ENCODE measurements at regions not wholly inside any gene's neighbourhood (a gene's known extent, or its start where the extent isn't known, plus 50 kb on each side); places are given as distances from the start of the nearest gene placed in this dataset.
A peak's percentile ranks its signal among the peaks of the same experiment; 100 is the strongest.

DNA sequence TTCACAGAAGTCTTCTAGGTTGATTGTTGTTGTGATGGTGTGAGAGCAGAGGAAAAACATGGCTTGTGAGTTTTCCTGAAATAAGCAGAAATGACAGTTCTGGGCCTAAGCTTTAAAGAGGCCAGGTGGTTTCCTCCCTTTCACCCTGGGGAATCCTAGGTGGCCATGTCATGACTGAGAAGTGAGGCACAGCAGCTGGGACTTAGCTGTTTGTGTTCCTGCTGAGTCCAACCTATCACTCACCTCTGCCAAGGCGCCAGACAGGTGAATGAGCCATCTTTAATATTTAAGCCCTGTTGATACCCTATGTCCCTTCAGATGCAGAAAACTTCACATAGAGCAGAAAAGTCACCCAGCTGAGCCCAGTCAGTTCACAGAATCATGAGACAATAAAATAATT lies 384.4 kb downstream of the SLC4A3 start:
- POLR2A ChIA-PET: no interaction called here
- no peak for DNase-seq (ENCODE audit: unreplicated experiment)
- Mint-ChIP-seq H3K4me1 (ENCODE audit: insufficient read depth, unreplicated experiment) (peaks cover 5% of the 10 kb centered on the region), H3K36me3 (ENCODE audit: insufficient read depth, unreplicated experiment) (no peaks in the 10 kb centered on the region), H3K27me3 (ENCODE audit: insufficient read depth, unreplicated experiment) (no peaks in the 10 kb centered on the region), H3K27ac (ENCODE audit: low read depth, unreplicated experiment) (no peak overlapping the region), H3K9me3 (ENCODE audit: unreplicated experiment) (no peaks in the 10 kb centered on the region), H3K4me3 (ENCODE audit: unreplicated experiment) (no peak overlapping the region)
- TF ChIP-seq, protein P1, sequence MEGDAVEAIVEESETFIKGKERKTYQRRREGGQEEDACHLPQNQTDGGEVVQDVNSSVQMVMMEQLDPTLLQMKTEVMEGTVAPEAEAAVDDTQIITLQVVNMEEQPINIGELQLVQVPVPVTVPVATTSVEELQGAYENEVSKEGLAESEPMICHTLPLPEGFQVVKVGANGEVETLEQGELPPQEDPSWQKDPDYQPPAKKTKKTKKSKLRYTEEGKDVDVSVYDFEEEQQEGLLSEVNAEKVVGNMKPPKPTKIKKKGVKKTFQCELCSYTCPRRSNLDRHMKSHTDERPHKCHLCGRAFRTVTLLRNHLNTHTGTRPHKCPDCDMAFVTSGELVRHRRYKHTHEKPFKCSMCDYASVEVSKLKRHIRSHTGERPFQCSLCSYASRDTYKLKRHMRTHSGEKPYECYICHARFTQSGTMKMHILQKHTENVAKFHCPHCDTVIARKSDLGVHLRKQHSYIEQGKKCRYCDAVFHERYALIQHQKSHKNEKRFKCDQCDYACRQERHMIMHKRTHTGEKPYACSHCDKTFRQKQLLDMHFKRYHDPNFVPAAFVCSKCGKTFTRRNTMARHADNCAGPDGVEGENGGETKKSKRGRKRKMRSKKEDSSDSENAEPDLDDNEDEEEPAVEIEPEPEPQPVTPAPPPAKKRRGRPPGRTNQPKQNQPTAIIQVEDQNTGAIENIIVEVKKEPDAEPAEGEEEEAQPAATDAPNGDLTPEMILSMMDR (IDR thresholded peaks at IDR 0.05; ENCODE audit: unreplicated experiment): no peak
- CTCF ChIA-PET: interaction anchor here (0.6 to 0.8 kb wide), 2 partner anchors 9 to 549 kb away, joined by 3 to 4 read pairs; no protein-coding TSS in a partner anchor
- no TSS peak for BruUV-seq (replicated peaks)
- intact Hi-C loops (cut with micrococcal nuclease): no loop called here

DNA sequence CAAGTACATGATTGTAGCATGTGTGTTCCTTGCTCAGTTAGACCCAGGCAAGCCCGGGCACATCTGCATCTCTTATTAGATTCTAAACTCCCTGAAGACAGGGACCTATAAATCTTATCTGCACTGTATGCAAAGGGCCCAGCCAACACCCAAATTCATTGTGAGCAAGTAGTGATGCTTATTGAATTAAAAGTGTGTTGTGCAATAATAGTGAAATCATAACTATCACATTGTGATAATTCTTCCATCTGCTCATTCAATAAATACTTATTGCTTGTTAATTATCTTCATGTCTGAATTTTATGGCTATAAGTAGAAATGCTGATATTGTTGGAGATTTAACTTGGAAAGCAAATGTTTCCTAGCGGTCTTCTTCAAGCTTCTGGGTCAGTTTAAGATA lies 387.5 kb downstream of the SLC4A3 start:
- TF ChIP-seq, protein P1 (IDR thresholded peaks at IDR 0.05; ENCODE audit: unreplicated experiment): no peak
- no peaks in the 10 kb centered on the region for H3K27me3 Mint-ChIP-seq (ENCODE audit: insufficient read depth, unreplicated experiment)
- H3K4me3 Mint-ChIP-seq (ENCODE audit: unreplicated experiment): no peak overlapping the region
- no TSS peak for BruUV-seq (replicated peaks)
- no peaks in the 10 kb centered on the region for H3K9me3 Mint-ChIP-seq (ENCODE audit: unreplicated experiment)
- H3K36me3 Mint-ChIP-seq (ENCODE audit: insufficient read depth, unreplicated experiment): no peaks in the 10 kb centered on the region
- CTCF ChIA-PET: interaction anchor here (0.5 to 0.7 kb wide), 2 partner anchors 11 to 154 kb away, joined by 3 to 5 read pairs; no protein-coding TSS in a partner anchor
- POLR2A ChIA-PET: interaction anchor here (1.0 kb wide), 1 partner anchor 10 kb away, joined by 4 read pairs; no protein-coding TSS in a partner anchor
- DNase-seq (ENCODE audit: unreplicated experiment): no peak
- peaks cover 5% of the 10 kb centered on the region for H3K4me1 Mint-ChIP-seq (ENCODE audit: insufficient read depth, unreplicated experiment)
- H3K27ac Mint-ChIP-seq (ENCODE audit: low read depth, unreplicated experiment): no peak overlapping the region
- intact Hi-C loops (cut with micrococcal nuclease): no loop called here

DNA sequence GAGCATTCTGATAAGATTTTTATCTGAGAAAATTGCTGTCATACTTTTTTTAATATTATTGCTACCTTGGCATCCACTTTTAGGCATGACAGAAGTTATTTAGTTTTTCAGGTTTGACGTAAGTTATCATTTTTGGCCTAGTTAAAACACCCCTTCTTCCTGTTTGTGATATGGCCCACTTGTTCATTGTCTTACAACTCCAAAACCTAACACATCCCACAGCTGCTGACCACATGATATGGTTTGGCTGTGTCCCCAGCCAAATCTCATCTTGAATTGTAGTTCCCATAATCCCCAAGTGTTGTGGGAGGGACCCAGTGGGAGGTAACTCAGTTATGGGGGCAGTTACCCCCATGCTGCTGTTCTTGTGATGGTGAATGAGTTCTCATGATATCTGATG lies 388.1 kb downstream of the SLC4A3 start:
- Mint-ChIP-seq H3K9me3 (ENCODE audit: unreplicated experiment) (no peaks in the 10 kb centered on the region), H3K27me3 (ENCODE audit: insufficient read depth, unreplicated experiment) (no peaks in the 10 kb centered on the region), H3K27ac (ENCODE audit: low read depth, unreplicated experiment) (no peak overlapping the region), H3K4me1 (ENCODE audit: insufficient read depth, unreplicated experiment) (peaks cover 5% of the 10 kb centered on the region), H3K4me3 (ENCODE audit: unreplicated experiment) (no peak overlapping the region), H3K36me3 (ENCODE audit: insufficient read depth, unreplicated experiment) (no peaks in the 10 kb centered on the region)
- no peak for DNase-seq (ENCODE audit: unreplicated experiment)
- no TSS peak for BruUV-seq (replicated peaks)
- intact Hi-C loops (cut with micrococcal nuclease): no loop called here
- TF ChIP-seq, protein P1 (IDR thresholded peaks at IDR 0.05; ENCODE audit: unreplicated experiment): no peak
- ChIA-PET POLR2A (no interaction called here), CTCF (interaction anchor here (0.5 to 0.7 kb wide), 2 partner anchors 10 to 155 kb away, joined by 3 to 5 read pairs; no protein-coding TSS in a partner anchor)

DNA sequence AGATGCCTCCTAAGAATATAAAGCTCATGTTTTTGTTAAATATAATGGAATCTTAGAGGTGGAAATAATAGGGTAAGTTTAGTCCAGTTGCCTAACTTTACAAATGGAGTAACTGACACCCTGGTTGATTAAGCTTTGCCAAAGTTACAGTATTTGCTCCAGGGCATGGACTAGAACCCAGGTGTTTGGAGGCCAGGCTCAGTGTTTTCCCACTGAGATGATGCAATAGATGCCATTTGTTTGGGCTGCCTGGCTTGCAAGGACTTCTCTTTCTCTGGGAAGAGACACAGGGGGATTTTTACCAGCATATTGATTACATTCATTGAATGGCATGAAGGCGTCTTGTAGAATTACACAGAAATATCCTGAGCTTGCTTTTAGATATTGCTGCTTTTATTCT lies 397.8 kb downstream of the SLC4A3 start:
- CTCF ChIA-PET: interaction anchor here (0.6 kb wide), 1 partner anchor 10 kb away, joined by 3 read pairs; no protein-coding TSS in a partner anchor
- no peaks in the 10 kb centered on the region for H3K36me3 Mint-ChIP-seq (ENCODE audit: insufficient read depth, unreplicated experiment)
- intact Hi-C loops (cut with micrococcal nuclease): no loop called here
- H3K4me3 Mint-ChIP-seq (ENCODE audit: unreplicated experiment): no peak overlapping the region
- no peaks in the 10 kb centered on the region for H3K27me3 Mint-ChIP-seq (ENCODE audit: insufficient read depth, unreplicated experiment)
- H3K9me3 Mint-ChIP-seq (ENCODE audit: unreplicated experiment): no peaks in the 10 kb centered on the region
- H3K27ac Mint-ChIP-seq (ENCODE audit: low read depth, unreplicated experiment): peak overlapping the region; percentile 36
- no TSS peak for BruUV-seq (replicated peaks)
- POLR2A ChIA-PET: interaction anchor here (1.6 kb wide), 1 partner anchor 11 kb away, joined by 4 read pairs; no protein-coding TSS in a partner anchor
- peaks cover 15% of the 10 kb centered on the region for H3K4me1 Mint-ChIP-seq (ENCODE audit: insufficient read depth, unreplicated experiment)
- DNase-seq (ENCODE audit: unreplicated experiment): peak; percentile 58
- TF ChIP-seq, protein P1 (IDR thresholded peaks at IDR 0.05; ENCODE audit: unreplicated experiment): no peak
